Stimulated activated CD8-positive, alpha-beta memory T cell treated with anti-CD3 and anti-CD28 coated beads, Interleukin-7, amount 100 ng/mL, for 4 hours (primary cell): ENCODE measurements at regions not wholly inside any gene's neighbourhood (a gene's known extent, or its start where the extent isn't known, plus 50 kb on each side); places are given as distances from the start of the nearest gene placed in this dataset.
"Not testable (repeated sequence)": the region's sequence is repeated elsewhere in the genome, so short reads cannot be mapped to it uniquely, and the experiment has no call there.

ENCODE experiments used
- DNase-seq, 2 donors: peaks; one replicate each; pipeline ENCODE4 v3.0.0-alpha.2; 2020; ENCODE audit warnings: low read depth in 2 of 2

GRCh38 chr6:144434308-144434990 is 149.3 kb downstream of the UTRN start:
- DNase-seq = no peak

GRCh38 chr6:144435602-144436426 is 150.7 kb downstream of the UTRN start:
- DNase-seq = no peak

- DNase-seq = no peak
Measured at GRCh38 chr6:144437105-144437504, 152.0 kb downstream of the UTRN start.

GRCh38 chr6:144438103-144438502 is 153.0 kb downstream of the UTRN start:
- DNase-seq = no peak

DNA sequence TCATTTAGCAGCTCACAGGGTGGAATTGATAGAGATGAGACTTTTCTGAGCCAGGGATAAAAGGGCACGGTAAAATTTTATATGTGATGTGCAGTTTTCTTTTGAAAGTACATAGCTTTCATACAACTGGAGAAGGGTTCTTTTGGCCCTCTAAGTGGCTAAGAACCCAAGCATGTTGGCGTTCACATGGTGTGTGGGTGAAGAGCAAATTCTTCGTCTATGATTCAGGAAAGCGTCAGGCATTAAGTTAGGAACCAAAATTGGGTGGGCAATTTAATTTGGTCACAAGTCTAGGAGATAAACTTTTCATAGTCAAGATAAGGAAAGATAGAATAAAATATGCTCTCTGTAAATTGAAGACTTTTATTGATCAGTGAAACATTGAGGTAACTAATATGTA is 153.9 kb downstream of the UTRN start:
- DNase-seq = no peak

GRCh38 chr6:144441801-144442200 is 156.7 kb downstream of the UTRN start:
- not testable (repeated sequence) for DNase-seq

DNA sequence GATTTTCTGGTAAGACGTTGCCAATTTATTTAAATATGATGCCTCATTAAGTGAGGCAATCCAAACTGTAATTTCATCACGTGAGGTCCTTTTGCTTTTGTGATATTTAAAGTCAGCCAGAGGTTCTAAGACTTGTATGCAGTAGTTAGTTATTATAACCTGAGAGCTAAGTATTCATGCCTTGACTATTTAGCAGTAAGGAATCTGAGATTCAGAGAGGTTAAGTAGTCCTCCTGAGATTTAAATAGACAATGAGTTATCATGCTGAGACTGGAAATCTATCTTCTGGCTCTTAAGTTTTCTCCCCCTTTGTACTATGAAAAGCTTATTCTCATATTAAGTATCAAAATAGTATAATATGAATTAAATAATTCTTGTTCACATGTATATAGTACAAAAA is 158.0 kb downstream of the UTRN start:
- no peak for DNase-seq

DNA sequence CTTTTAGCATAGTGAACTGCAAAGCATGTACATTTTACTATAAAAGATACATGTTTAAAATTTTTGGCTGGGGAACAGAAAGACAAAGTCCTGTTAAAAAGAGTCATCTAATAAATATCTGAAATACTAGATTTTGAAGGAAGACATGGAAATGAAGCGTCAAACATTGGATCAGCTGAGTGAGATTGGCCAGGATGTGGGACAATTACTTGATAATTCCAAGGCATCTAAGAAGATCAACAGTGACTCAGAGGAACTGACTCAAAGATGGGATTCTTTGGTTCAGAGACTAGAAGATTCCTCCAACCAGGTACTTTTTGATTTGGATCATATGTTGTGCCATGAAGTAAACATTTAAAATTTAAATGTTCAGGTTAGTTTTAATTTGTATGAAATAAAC is 162.3 kb downstream of the UTRN start:
- no peak for DNase-seq

DNA sequence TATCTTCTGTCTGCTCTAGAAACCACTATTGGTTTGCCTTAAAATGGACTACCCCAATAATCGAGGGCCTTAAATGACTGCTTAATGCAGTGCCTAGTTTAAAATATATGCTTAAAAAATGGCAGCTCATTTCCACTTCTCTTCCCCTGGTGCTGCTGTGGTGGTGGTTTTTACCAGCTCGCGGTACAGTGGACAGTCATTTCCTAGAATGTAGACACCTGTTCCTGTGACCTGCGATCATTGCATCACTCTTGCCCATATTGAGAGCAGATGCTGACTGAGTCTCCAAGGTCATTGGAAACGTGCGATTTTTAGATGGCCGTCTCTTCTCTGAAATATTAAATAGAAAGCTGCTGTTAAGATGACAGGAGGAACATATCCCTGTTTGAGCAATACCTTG is 164.1 kb downstream of the UTRN start:
- no peak for DNase-seq

GRCh38 chr6:144449911-144450597 is 164.9 kb downstream of the UTRN start:
- DNase-seq = no peak

GRCh38 chr6:144460327-144461095 is 175.4 kb downstream of the UTRN start:
- DNase-seq = no peak

DNA sequence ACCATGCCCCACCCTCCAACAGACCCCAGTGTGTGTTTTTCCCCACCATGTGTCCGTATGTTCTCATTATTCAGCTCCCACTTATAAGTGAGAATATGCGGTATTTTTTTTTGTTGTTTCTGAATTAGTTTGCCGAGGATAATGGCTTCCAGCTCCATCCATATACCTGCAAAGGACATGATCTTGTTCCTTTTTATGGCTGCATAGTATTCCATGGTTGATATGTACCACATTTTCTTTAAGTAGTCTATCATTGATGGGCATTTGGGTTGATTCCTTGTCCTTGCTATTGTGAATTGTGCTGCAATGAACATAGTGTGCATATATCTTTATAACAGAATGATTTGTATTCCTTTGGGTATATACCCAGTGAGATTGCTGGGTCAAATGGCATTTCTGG is 176.9 kb downstream of the UTRN start:
- DNase-seq = no peak

GRCh38 chr6:144466716-144467115 is 181.6 kb downstream of the UTRN start:
- no peak for DNase-seq

DNA sequence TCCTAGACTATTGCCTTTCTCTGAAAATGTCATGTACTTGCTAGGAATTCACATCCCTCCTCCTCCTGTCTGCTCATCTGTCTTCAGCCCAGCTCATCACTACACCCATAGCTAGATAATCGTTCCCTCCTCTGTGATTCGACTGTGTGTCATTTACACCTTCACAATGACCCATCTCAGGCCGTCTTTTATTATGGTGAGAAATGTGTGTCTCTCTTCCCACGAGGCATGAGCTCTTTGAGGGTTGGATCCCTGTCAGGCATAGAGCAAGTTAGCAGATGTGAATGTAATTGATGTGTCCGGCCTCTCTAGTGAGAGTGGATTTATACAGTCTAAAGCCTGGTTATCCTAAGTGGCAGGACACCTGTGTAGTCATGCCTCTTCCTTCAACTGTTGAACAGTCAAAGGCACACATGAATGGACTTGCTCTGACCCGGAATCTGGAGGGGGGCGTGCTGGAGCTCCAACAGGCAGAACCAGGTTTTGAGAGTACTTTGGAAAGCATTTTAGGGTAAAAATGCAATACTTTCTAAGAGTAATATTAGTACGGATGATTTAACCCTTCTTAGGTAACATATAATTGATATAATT is 182.1 kb downstream of the UTRN start:
- DNase-seq = no peak

- DNase-seq = no peak
Measured at GRCh38 chr6:144467921-144468320, 182.8 kb downstream of the UTRN start.

- no peak for DNase-seq
Measured at GRCh38 chr6:144468709-144469108, 183.6 kb downstream of the UTRN start.

GRCh38 chr6:144469144-144469575 is 184.0 kb downstream of the UTRN start:
- no peak for DNase-seq

GRCh38 chr6:144470201-144470600 is 185.1 kb downstream of the UTRN start:
- not testable (repeated sequence) for DNase-seq

DNA sequence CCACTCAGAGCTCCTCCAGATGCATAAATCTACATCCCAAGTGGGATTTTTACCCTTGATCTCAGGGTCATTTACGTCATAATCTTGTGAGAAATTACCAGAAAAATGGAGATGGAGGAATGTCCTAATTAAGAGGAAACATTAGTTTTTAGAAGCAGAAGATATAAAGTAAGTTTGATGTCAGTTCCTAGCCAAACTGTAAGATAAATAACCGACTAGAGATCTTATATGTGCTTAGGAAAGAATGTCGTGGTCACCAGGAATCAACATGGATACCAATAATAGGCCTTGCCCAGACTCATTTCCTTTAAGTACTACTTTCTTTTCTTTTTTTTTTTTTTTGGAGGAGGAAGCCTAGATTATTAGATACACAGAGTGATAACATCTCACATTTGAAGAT is 186.9 kb downstream of the UTRN start:
- no peak for DNase-seq

DNA sequence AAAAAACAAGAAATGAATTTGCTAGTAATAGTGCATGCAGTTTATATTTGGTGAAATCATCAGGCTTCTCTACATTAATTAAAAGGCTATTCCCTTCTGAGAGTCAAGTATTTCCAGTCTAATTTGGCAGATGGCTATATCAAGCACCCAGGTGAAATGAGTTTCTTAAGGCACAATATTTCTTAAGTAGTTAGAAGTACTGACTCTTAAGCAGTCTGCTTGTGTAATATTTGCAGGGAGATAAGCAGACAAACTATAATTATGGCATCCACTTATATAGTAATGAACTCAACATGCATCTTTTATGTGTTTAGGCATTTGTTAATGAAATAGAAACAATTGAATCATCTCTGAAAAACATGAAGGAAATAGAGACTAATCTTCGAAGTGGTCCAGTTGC is 189.2 kb downstream of the UTRN start:
- no peak for DNase-seq

DNA sequence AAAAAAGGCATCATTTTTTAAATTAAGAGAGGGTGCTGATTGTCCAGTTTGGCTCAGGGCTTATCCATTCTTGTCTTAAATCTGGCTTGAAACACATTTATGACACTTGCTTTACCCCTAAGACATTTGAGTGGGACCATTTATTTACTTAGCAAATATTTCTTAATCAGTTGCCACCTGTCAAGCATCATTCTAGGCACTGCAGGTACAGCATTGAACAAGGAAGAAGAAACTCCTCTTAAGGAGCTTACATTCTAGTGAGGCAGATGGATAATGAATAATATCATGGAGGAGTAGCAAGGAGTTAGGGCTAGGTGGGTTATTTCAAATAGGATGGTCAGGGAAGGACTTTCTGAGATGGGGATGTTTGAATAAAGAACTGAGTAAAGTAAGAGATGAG is 189.8 kb downstream of the UTRN start:
- no peak for DNase-seq

GRCh38 chr6:144475411-144475810 is 190.3 kb downstream of the UTRN start:
- no peak for DNase-seq
